C4-2B (cell line): ENCODE measurements at regions not wholly inside any gene's neighbourhood (a gene's known extent, or its start where the extent isn't known, plus 50 kb on each side); places are given as distances from the start of the nearest gene placed in this dataset.

Experiments used
- ZFX ChIP-seq: fragments of 450-650 bp; IDR thresholded peaks from 2 replicates; pipeline ENCODE4 v1.6.1; 2017
- TF ChIP-seq, protein P1 (sequence below): fragments of 450-650 bp; conservative IDR thresholded peaks from 2 replicates; pipeline ENCODE4 v1.5.1; 2017; ENCODE audit warnings: mild to moderate bottlenecking

DNA sequence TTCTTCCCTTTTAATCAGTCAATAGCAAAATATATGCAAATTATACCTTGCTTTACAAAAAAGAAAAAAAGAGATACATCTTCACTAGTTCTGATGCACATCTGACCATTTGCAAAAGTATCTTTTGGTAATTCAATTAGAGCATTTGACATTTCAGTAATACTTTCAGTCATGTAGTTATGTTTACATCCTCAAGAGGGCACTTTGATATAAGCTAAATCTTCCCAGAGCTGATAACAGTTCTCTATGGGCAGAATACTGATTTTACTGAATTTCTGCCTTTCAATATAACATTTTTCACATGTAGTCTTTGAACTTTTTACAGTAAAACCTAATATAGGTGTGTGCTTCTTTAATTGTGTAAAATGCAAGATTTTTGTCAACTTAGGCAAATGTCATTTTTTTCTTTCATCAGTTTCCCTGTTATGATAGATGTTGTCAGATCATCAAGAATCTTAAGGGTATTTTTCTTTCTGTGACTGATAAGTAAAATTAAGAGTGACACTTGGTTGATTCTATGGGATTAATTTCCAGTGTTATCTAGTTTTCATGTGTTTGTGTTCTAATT is 703.5 kb upstream of the SEMA3D start:
- TF ChIP-seq, protein P1, sequence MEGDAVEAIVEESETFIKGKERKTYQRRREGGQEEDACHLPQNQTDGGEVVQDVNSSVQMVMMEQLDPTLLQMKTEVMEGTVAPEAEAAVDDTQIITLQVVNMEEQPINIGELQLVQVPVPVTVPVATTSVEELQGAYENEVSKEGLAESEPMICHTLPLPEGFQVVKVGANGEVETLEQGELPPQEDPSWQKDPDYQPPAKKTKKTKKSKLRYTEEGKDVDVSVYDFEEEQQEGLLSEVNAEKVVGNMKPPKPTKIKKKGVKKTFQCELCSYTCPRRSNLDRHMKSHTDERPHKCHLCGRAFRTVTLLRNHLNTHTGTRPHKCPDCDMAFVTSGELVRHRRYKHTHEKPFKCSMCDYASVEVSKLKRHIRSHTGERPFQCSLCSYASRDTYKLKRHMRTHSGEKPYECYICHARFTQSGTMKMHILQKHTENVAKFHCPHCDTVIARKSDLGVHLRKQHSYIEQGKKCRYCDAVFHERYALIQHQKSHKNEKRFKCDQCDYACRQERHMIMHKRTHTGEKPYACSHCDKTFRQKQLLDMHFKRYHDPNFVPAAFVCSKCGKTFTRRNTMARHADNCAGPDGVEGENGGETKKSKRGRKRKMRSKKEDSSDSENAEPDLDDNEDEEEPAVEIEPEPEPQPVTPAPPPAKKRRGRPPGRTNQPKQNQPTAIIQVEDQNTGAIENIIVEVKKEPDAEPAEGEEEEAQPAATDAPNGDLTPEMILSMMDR, result peak; percentile 79
- TF ChIP-seq ZFX, result no peak
